Ovary (tissue), 3 donors: ENCODE measurements at regions not wholly inside any gene's neighbourhood (a gene's known extent, or its start where the extent isn't known, plus 50 kb on each side); places are given as distances from the start of the nearest gene placed in this dataset.

Experiments used
- EP300 ChIP-seq: sonication (generic); formaldehyde crosslinking; IDR thresholded peaks from one replicate; pipeline ENCODE4 v1.6.1; 2017; ENCODE audit warnings: antibody characterized with exemption
- POLR2A ChIP-seq: fragments of 450-650 bp; IDR thresholded peaks from one replicate; pipeline ENCODE4 v1.6.1; 2017; ENCODE audit warnings: antibody characterized with exemption, mild to moderate bottlenecking, moderate library complexity
- TF ChIP-seq, protein P1 (sequence below), 3 donors: fragments of 450-650 bp in 2 of 3; fragments of 200-600 bp in 1 of 3; IDR thresholded peaks; one replicate each; pipeline versions ENCODE4 v1.5.1 to v1.8.0; 2016 to 2022; ENCODE audit warnings: antibody characterized with exemption in 3 of 3, mild to moderate bottlenecking in 1 of 3
- donor health status: DM: no; HTN: no; CAD: no.

DNA sequence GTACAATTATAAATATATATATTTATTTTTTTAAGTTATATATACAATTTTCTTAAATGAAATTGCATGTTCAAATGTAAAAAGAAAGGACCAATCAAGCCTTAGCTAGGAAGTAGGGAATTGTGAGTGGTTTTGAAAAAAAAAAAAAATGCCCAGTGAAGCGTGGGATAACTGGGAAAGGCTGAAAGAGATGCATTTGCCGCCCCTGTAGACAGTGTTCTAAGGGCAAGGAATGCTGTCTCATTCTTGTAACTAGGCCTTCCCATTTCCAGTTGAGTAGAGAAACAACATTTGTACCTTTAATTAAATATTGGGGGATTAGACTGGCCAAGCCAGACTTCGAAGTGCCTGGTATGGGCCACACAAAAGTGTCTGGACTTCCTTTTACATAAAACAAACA, 430.1 kb upstream of the SLC35B3 start:
- TF ChIP-seq, protein P1, sequence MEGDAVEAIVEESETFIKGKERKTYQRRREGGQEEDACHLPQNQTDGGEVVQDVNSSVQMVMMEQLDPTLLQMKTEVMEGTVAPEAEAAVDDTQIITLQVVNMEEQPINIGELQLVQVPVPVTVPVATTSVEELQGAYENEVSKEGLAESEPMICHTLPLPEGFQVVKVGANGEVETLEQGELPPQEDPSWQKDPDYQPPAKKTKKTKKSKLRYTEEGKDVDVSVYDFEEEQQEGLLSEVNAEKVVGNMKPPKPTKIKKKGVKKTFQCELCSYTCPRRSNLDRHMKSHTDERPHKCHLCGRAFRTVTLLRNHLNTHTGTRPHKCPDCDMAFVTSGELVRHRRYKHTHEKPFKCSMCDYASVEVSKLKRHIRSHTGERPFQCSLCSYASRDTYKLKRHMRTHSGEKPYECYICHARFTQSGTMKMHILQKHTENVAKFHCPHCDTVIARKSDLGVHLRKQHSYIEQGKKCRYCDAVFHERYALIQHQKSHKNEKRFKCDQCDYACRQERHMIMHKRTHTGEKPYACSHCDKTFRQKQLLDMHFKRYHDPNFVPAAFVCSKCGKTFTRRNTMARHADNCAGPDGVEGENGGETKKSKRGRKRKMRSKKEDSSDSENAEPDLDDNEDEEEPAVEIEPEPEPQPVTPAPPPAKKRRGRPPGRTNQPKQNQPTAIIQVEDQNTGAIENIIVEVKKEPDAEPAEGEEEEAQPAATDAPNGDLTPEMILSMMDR (IDR thresholded peaks at IDR 0.05) = no peak
- no peak for TF ChIP-seq POLR2A
- TF ChIP-seq EP300 = no peak
